HG02852 (cell line): ENCODE measurements at regions not wholly inside any gene's neighbourhood (a gene's known extent, or its start where the extent isn't known, plus 50 kb on each side); places are given as distances from the start of the nearest gene placed in this dataset.

ENCODE experiments used
- ATAC-seq: cut with Tn5 transposase; IDR thresholded peaks from one replicate; pipeline ENCODE4 v1.9.1; 2021; ENCODE audit warnings: mild to moderate bottlenecking, moderate library complexity; ENCODE audit not compliant: unreplicated experiment

DNA sequence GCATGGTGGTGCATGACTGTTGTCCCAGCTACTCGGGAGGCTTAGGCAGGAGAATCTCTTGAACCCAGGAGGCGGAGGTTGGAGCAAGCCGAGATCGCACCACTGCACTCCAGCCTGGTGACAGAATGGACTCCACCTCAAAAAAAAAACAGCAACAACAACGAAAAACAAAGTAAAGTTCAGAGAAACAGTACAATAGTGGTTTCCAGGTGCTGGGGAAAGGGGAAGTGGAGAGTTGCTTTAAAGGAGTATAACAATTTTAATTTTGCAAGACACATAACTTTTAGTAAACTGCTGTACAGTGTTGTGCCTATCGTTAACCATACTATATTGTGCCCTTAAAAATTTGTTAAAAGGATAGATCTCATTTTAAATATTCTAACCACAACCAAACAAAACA lies 662.7 kb upstream of the POT1 start:
- no peak for ATAC-seq

DNA sequence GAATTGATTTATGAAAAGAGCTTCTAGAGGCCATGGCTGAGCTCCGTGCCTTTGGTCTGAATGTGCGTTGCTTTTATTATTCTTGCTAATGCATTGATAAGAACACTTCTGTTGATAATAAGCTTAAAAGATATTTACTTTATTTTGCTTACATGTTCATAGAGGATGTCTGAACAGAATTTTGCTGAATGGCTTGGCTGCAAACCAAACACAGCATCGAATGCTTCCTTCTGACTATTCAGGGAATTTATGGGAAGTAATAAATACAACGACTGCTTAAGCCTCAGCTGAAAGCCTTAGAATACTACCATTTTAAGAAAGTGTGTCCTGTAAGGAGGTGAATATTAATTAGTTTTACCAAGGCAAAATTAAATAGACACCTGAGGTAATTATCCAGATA lies 643.5 kb upstream of the POT1 start:
- no peak for ATAC-seq

DNA sequence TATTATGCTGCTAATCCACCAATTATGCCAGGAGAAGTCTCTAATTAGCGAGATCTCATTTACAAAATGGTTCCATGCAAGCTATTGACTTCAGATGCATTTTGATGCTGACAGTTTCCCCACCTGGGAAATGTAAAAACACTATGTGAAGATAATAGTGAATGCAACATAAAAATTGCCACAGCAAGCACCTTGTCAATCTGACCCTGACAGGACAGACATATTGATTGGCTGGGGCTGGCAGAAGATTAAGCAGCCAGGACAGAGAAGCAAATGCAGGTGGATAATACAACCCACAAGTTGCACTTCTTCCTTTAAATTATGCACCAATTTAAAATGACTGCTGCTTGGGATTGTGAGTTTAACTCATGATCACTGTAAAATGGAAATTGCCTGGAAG lies 642.8 kb upstream of the POT1 start:
- ATAC-seq: no peak

DNA sequence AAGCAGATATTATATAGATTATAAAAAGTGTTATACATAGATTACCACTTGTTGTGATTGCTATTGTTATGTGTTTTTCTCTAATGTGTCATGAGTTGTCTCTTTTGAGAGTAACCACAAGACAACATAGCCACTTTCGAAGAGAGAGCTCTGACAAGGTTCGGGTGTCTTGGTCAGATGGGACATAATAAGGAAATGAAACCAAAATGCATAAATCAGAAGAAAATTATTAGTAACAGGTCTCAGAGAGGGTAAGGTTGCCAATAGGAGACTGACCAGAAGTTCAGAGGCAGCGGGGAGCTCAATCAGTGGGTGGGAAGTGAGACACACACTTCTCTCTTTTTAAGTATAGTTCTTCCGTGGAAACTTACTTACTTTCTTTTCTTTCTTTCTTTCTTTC lies 639.2 kb upstream of the POT1 start:
- ATAC-seq: peak; percentile 99

DNA sequence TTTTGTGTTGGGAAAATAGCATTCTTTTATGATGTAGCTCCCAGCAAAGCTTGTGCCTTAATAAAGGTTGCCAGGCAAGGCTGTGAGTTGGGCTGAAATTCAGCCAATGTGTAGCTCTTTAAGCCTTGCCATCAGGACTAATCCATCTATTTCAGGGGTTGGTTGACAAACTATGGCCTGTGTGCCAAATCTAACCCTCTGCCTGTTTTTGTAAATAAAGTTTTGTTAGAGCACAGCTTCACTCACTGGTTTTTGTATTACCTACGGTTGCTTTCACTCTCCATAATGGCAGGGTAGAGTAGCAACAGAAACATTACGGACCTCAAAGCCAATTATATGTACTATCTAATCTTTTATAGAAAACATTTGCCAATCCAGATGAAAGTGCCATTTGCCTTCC lies 638.1 kb upstream of the POT1 start:
- no peak for ATAC-seq

DNA sequence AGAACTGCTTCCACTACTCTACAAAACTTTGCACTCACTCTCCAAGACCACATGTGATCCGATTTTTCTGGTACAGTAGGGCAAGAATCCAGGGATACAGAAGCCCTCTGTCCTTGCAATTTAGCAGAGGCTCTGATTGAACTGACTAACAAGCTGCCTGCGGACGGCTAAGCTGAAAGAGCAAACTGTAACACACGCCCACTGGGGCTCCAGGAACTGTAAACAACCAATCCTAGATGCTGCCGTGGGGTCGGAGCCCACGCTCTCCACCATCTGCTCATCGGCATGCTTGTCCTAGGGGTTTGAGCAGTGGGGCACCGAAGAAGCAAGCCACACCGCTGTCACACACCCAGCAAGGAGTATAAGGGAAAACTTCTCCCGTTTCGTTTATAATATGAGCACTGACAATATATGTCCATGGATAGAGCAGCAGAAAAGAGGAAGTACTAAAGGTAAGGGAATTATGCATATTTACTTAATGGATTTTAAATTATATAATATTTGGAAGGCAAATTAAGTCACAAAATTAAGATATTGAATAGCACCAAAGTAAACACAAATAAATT lies 634.4 kb upstream of the POT1 start:
- ATAC-seq: no peak

DNA sequence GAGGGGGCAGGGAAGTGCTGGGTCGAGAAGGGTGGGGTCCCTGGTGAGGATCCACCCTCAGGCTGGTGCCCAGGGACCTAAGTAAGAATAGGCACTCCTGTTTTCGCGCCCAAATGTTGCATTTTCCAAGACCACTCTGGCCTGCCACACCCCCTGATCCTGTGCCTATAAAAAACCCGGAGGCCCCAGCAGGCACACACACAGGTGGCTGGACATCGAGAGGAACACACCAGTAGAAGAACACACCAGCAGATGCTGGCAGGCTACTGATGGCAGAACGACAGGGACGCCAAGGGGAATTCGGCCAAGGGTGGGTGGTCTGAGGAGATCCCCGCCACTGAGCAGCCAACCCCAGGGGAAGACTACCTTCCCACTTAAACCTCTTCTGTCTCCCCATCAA lies 633.9 kb upstream of the POT1 start:
- ATAC-seq: no peak

DNA sequence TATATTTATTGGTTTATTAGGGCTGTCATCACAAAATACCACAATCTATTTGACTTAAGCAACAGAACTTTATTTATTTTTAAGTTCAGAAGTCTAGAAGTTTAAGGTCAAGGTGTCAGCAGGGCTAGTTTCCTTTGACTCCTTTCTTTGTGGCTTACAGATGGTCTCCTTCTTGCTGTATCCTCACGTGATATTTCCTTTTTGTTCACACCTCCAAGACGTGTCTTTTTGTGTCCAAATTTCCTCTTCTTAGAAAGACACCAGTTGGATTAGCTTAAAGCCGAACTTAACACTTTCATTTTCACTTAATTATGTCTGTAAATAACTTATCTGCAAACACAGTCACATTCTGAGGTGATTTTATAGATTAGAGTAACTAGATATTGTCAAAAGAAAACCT lies 631.4 kb upstream of the POT1 start:
- ATAC-seq: no peak

DNA sequence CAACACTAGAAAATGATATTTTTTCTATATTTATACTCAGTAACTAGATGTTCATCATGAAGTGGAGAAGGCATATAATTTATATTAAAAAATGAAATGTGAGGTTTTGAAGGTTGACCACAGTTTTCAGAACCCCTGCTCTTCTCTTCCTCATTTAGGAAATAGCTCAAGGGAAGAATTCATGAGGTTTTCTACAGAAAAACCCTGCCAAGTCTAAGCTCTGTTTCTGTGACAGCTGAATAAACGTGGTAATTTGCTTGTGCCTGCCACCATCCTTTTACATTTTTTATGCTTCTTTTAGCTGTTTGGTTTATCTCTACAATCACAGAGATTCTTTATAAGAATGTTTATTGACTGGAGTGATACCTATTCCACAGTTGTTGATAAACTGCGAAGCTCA lies 630.3 kb upstream of the POT1 start:
- ATAC-seq: no peak

DNA sequence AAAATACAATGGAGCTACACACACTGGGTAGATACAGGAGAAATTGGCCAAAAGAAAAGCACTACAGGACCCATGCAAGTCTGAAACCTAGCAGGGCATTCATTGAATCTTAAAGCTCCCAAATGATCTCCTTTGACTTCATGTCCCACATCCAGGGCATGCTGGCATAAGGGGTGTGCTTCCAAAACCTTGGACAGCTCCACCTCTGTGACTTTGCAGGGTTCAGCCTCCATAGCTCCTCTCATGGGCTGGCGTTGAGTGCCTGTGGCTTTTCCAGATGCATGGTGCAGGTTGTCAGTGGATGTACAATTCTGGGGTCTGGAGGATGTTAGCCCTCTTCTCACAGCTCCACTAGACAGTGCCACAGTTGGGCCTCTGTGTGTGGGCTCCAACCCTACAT lies 626.3 kb upstream of the POT1 start:
- no peak for ATAC-seq

DNA sequence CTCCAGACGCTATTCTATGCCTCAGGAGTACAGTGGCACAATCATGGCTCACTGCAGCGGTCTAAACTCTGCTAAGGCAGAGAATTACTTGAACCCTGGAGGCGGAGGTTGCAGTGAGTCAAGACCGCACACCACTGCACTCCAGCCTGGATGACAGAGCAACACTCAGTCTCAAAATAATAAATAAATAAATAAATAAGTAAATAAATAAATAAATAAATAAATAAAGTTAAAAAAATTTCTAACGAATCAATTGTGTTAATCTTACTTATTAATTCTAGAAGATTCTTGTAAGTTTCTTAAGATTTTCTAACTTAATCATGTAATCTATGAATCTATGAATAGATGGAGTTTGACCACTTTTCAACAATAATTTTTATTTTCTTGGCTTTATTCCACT lies 621.4 kb upstream of the POT1 start:
- ATAC-seq: no peak

DNA sequence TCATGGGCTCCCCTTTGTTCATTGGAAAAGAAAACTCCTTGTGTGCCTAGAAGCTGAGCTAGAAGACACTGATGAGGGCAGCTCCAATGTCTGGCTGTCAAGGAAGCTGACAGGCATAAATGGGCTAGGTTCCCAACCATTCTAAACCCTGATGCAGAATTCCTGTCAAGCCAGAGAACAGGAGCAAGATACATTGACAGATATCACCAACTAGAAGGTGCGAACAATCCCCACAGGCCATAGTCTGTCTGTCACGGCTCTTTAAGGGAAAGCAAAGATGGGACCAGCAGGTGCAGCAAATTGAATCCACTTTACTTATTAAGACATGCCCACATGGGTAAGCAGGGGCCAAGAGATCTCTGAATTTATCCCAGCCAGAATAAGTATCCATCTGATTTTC lies 617.9 kb upstream of the POT1 start:
- no peak for ATAC-seq

DNA sequence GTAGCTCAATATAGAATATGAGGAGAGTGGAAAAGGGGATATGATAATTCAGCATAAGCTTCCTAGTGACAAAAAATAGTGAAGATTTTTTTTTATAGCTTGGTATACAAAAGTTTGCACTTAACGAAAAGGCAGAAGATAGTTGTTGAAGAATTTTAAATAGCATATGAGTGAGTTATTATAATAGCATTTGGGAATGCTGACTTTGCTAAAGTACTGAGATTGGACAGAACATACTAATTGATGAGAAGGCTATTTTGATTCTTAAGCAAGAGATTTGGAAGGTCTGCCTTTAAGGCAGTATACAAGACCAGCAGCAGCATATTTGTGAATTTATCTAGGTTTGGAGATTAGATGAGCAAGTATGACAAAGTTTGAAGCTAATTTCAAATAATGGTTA lies 600.9 kb upstream of the POT1 start:
- ATAC-seq: no peak

DNA sequence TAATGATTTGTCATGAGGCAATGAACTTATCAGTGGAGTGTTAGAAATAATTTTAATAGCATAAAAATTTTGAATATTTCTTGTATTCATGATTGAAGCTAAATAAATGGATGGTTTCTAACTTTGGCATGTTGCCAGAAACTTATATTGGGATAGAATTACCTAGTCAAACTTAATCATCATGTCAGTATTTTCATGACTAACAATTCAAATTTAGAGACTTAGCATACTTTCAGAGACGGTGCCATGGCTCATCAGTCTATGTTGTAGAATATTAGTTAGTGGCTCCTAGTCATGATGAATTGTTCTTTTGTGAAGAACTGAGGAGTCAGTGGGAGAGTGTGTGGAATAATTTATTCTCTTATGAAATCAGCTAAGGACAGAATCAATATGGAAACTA lies 599.6 kb upstream of the POT1 start:
- ATAC-seq: no peak

DNA sequence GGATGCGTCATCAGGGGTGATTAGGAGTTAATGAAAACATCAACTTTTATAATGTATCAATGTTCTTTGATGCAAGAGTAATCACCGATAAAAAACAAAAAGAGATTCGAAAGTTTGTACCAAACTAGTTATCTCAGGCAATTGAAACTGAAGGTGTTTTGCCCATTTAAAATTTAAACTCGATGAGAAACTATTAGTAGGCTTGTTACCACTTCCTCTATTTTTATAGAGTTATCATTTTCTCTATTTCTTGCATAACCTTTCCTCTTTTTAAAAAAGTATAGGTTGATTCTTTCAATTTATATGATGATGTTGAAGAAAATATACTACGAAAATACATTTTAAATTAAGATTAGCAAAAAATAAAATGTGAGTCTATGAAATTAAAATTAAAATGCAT lies 597.3 kb upstream of the POT1 start:
- no peak for ATAC-seq

DNA sequence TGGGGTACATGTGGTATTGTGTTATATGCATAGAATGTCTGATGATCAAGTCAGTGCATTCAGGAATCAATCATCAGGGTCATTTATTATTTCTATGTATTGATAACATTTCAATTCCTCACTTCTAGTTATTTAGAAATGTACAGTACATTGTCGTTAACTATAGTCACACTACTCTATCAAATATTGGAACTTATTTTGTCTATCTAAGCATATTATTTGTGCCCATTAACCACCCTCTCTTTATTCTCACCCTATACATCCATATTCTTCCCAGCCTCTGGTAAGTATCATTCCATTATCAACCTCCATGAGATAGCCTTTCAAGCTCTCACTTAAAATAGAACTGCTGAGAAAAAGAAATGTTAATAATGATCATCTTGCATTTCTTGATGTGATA lies 596.5 kb upstream of the POT1 start:
- ATAC-seq: no peak

DNA sequence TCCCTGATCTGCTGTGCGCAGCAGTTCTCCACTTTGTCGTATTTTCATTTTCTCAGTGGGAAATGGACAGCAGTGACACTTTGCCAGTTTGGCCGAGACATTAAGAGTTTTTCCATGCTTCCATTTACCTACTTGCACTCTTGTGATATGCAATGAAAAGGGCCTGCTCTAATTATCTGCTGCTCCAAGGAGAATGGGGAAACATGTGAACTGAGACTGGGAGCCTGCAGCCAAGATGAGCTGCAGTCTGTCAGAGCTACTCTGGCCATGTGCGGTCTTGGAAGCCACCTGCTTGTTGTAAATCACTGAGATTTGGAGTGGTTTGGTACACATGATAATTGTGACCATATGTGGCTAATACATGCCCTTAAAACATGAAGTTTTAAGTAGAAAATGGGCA lies 586.6 kb upstream of the POT1 start:
- ATAC-seq: no peak

DNA sequence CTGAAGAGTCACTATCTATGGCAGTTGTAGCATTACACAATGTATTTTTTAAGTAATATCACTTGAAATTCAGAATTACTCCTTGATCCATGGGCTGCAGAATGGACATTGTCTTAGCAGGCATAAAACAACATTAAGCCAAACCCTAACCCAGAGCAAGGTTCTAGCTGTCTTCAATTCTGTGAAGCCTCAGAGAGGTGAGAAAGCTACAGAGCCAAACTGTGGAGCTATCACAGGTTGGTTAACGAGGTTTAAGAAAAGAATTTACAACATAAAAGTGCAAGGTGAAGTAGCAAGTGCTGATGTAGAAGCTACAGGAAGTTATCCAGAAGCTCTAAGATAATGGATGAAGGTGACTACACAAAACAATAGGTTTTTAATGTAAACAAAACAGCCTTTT lies 582.7 kb upstream of the POT1 start:
- ATAC-seq: no peak

DNA sequence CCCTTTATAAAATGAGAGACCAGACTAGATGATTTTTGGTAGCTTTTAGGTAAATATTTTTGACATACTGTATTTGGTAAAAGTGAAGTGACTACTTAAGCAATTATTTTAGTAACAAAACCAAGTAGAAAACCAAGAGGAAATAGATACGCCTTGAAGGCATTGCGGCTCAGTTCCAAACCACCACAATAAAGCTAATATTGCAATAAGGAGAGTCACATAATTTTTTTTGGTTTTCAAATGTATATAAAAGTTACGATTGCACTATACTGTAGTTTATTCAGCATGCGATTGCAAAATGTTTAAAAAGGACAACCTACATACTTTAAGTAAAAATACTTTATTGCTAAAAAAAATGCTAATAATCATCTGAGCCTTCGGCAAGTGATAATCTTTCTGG lies 581.7 kb upstream of the POT1 start:
- no peak for ATAC-seq

DNA sequence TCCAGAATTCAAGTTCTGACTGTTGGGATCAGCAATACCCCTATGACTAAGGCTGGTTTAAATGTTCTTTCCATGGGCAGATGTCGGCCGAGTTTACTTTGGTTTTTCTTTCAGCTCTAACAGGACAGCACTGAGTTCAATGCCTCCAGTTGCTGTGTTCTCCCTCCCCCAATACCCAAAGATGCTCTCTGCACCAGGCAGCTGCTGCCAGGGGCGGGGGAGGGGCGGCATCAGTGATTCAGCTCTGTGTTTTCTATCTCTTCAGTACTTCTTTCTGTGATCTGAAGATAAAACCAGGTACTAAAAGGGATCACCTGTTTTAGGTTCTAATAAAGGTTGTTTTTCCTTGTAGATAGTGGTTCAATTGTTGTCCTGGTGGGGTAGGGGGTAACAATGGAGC lies 576.7 kb upstream of the POT1 start:
- no peak for ATAC-seq

DNA sequence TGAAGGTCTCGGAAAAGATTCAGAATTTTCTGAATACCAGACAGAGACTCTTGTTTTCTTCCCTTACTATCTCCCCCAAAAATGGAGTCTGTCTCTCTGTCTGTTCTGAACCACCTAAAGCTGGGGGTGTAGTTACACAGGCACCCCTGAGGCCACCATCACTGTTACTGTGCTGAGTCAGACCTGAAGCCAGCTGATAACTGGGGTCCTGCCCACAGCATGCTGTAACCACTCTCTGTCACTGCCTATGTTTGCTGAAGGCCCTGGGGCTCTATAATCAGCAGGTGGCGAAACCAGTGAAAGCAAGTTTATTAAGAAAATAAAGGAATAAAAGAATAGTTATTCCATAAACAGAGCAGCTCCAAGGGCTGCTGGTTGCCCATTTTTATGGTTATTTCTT lies 575.2 kb upstream of the POT1 start:
- ATAC-seq: no peak

DNA sequence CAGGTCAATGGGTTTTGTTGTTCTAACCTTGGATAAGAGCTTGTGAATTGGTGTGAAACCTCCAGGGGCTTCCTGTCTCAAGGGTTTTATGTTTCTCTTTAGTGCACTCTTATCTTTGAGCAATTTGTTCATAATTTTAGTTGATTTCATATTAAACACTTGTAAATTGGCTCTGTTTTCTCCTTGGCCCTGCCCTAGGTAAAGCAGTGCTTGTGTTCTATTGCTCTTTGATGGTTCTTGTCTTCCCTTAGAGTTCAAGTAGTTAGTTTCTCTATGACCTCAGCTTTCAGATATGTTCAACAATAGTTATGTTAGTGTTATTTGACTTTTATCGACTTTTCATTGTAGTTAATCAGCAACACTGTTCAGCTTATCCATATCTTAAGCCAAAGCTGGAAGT lies 566.4 kb upstream of the POT1 start:
- ATAC-seq: no peak

DNA sequence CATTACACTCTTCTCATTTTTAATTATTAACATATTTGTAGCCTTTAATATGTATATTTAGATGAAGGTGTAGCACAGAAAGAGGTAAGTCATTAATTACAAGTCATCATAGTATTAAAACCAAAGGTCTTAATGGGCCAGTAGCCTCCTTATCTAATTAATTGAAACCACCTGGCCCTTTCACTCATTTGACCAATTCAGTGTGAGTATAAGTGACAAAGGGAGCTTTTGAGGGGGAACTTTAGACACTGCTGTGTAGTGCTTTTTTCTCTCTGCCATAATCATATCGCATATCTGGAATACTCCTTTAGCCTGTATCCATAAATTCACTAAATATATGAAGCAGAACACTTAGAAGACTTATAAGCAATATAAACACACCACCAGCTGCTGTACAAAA lies 562.9 kb upstream of the POT1 start:
- ATAC-seq: no peak

DNA sequence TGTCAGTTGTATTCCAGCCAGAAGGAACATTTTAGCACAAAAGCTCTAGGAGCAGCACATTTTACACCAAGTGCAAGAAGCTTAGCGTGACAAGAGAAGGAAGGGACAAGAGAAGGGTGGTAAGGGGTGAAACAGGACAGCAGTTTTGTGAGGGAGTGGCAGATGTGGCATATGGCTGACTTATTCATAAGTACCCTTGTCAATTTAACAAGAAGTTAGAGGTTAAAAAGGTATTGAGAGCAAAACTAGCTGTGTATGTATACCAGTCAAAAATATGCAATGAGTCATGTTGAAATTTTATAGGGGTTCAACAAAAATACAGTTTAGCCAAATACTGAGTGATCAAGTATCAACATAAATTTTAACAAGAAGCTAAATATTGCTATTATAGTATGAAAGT lies 561.5 kb upstream of the POT1 start:
- no peak for ATAC-seq
